ENCODE measurements at regions not wholly inside any gene's neighbourhood (a gene's known extent, or its start where the extent isn't known, plus 50 kb on each side); places are given as distances from the start of the nearest gene placed in this dataset.

- intact Hi-C loops (cut with micrococcal nuclease) = no loop called here
- Histone ChIP-seq H3K9me3 (ENCODE audit: control extremely low read depth in 1 of 3, control insufficient read depth in 2 of 3, insufficient read depth in 1 of 3, low read length in 2 of 3) (no peaks in the 10 kb centered on the region), H3K27me3 (replicated peaks in 1 of 4; ENCODE audit: control extremely low read depth in 1 of 4, control insufficient read depth in 3 of 4, insufficient read depth in 4 of 4, low read length in 3 of 4) (no peaks in the 10 kb centered on the region), H3K4me1 (ENCODE audit: control insufficient read depth in 2 of 2, insufficient read depth in 2 of 2, low read length in 2 of 2) (no peaks in the 10 kb centered on the region), H4K20me1 (ENCODE audit: control insufficient read depth, insufficient read depth, low read length, poor library complexity, severe bottlenecking) (no peaks in the 10 kb centered on the region), H3K4me3 (ENCODE audit: control extremely low read depth in 1 of 5, extremely low read depth in 1 of 5, insufficient read depth in 1 of 5, low read depth in 2 of 5, low read length in 4 of 5) (no peak overlapping the region), H3K4me2 (replicated peaks; ENCODE audit: low read depth, low read length, poor library complexity, severe bottlenecking) (no peak overlapping the region), H2AFZ (ENCODE audit: insufficient read depth, low read depth, low read length, poor library complexity, severe bottlenecking) (no peak overlapping the region), H3K36me3 (replicated peaks in 1 of 2; ENCODE audit: control extremely low read depth in 1 of 2, control insufficient read depth in 1 of 2, extremely low read depth in 1 of 2, insufficient read depth in 2 of 2, low read length in 1 of 2) (no peaks in the 10 kb centered on the region), H3K9ac (ENCODE audit: low read length) (no peak overlapping the region), H3K27ac (ENCODE audit: low read length in 2 of 2) (no peak overlapping the region), H3K79me2 (ENCODE audit: control insufficient read depth, insufficient read depth, low read length) (no peaks in the 10 kb centered on the region)
- no peak for DNase-seq
- Mint-ChIP-seq H3K4me3 (no peak overlapping the region), H3K27ac (no peak overlapping the region), H3K4me1 (no peaks in the 10 kb centered on the region), H3K9me3 (ENCODE audit: insufficient read depth) (no peaks in the 10 kb centered on the region), H3K27me3 (peaks cover 3% of the 10 kb centered on the region)
- TF ChIP-seq EZH2 (IDR thresholded peaks at IDR 0.05; ENCODE audit: borderline replicate concordance, insufficient read depth, low read depth, low read length, poor library complexity, severe bottlenecking) = no peak
- TF ChIP-seq, protein P1, sequence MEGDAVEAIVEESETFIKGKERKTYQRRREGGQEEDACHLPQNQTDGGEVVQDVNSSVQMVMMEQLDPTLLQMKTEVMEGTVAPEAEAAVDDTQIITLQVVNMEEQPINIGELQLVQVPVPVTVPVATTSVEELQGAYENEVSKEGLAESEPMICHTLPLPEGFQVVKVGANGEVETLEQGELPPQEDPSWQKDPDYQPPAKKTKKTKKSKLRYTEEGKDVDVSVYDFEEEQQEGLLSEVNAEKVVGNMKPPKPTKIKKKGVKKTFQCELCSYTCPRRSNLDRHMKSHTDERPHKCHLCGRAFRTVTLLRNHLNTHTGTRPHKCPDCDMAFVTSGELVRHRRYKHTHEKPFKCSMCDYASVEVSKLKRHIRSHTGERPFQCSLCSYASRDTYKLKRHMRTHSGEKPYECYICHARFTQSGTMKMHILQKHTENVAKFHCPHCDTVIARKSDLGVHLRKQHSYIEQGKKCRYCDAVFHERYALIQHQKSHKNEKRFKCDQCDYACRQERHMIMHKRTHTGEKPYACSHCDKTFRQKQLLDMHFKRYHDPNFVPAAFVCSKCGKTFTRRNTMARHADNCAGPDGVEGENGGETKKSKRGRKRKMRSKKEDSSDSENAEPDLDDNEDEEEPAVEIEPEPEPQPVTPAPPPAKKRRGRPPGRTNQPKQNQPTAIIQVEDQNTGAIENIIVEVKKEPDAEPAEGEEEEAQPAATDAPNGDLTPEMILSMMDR (IDR thresholded peaks at IDR 0.05) = no peak
- ChIA-PET CTCF (no interaction called here), POLR2A (no interaction called here)
- no peak for ATAC-seq (ENCODE audit: low read depth)
- WGBS (ENCODE audit: insufficient coverage) = 95% methylated on average over 5 of the region's 8 CpGs
These were observed 123.1 kb upstream of the MAF start for GRCh38 chr16:79723583-79724168.

GRCh38 chr16:79721270-79721669 lies 120.7 kb upstream of the MAF start:
- 79% methylated on average over 4 of the region's 6 CpGs for WGBS (ENCODE audit: insufficient coverage)
- no peaks in the 10 kb centered on the region for H3K79me2 ChIP-seq (ENCODE audit: control insufficient read depth, insufficient read depth, low read length)

More at GRCh38 chr16:79721270-79721669, 120.7 kb upstream of the MAF start:
- Histone ChIP-seq H3K27ac (ENCODE audit: low read length in 2 of 2) (no peak overlapping the region), H3K36me3 (replicated peaks in 1 of 2; ENCODE audit: control extremely low read depth in 1 of 2, control insufficient read depth in 1 of 2, extremely low read depth in 1 of 2, insufficient read depth in 2 of 2, low read length in 1 of 2) (no peaks in the 10 kb centered on the region), H2AFZ (ENCODE audit: insufficient read depth, low read depth, low read length, poor library complexity, severe bottlenecking) (no peak overlapping the region), H3K27me3 (replicated peaks in 1 of 4; ENCODE audit: control extremely low read depth in 1 of 4, control insufficient read depth in 3 of 4, insufficient read depth in 4 of 4, low read length in 3 of 4) (no peaks in the 10 kb centered on the region), H3K9ac (ENCODE audit: low read length) (no peak overlapping the region), H3K4me3 (ENCODE audit: control extremely low read depth in 1 of 5, extremely low read depth in 1 of 5, insufficient read depth in 1 of 5, low read depth in 2 of 5, low read length in 4 of 5) (no peak overlapping the region), H3K4me2 (replicated peaks; ENCODE audit: low read depth, low read length, poor library complexity, severe bottlenecking) (no peak overlapping the region), H3K4me1 (ENCODE audit: control insufficient read depth in 2 of 2, insufficient read depth in 2 of 2, low read length in 2 of 2) (no peaks in the 10 kb centered on the region), H3K9me3 (ENCODE audit: control extremely low read depth in 1 of 3, control insufficient read depth in 2 of 3, insufficient read depth in 1 of 3, low read length in 2 of 3) (no peaks in the 10 kb centered on the region), H4K20me1 (ENCODE audit: control insufficient read depth, insufficient read depth, low read length, poor library complexity, severe bottlenecking) (no peaks in the 10 kb centered on the region)
- ATAC-seq (ENCODE audit: low read depth) = no peak
- H3K27ac Mint-ChIP-seq = no peak overlapping the region
- no peak for DNase-seq
- no peaks in the 10 kb centered on the region for H3K9me3 Mint-ChIP-seq (ENCODE audit: insufficient read depth)
- ChIA-PET CTCF (no interaction called here), POLR2A (no interaction called here)
- H3K4me1 Mint-ChIP-seq = no peaks in the 10 kb centered on the region
- H3K4me3 Mint-ChIP-seq = no peak overlapping the region
- no peak for TF ChIP-seq EZH2 (IDR thresholded peaks at IDR 0.05; ENCODE audit: borderline replicate concordance, insufficient read depth, low read depth, low read length, poor library complexity, severe bottlenecking)
- TF ChIP-seq, protein P1 (IDR thresholded peaks at IDR 0.05) = no peak
- intact Hi-C loops (cut with micrococcal nuclease) = no loop called here
- H3K27me3 Mint-ChIP-seq = peaks cover 10% of the 10 kb centered on the region
